Effector memory CD4-positive, alpha-beta T cell (primary cell): ENCODE measurements at regions not wholly inside any gene's neighbourhood (a gene's known extent, or its start where the extent isn't known, plus 50 kb on each side); places are given as distances from the start of the nearest gene placed in this dataset.
"Not testable (repeated sequence)": the region's sequence is repeated elsewhere in the genome, so short reads cannot be mapped to it uniquely, and the experiment has no call there.

Experiments used
- DNase-seq, 3 donors: peaks; one replicate each; pipeline ENCODE4 v3.0.0-alpha.2; 2020
- H3K27ac ChIP-seq: 2 replicates; pipeline ENCODE4 v1.7.0; 2013; ENCODE audit warnings: mild to moderate bottlenecking, low read length, moderate library complexity; ENCODE audit not compliant: insufficient read depth, poor library complexity, severe bottlenecking
- H3K27me3 ChIP-seq: replicated peaks from 2 replicates; pipeline ENCODE4 v1.7.0; 2013; ENCODE audit warnings: mild to moderate bottlenecking, low read length; ENCODE audit not compliant: insufficient read depth, control insufficient read depth, poor library complexity, severe bottlenecking
- H3K36me3 ChIP-seq: 2 replicates; pipeline ENCODE4 v1.7.0; 2013; ENCODE audit warnings: mild to moderate bottlenecking, low read length, moderate library complexity; ENCODE audit not compliant: control insufficient read depth, insufficient read depth
- H3K4me1 ChIP-seq: 2 replicates; pipeline ENCODE4 v1.7.0; 2013; ENCODE audit warnings: low read length, mild to moderate bottlenecking; ENCODE audit not compliant: control insufficient read depth, insufficient read depth, poor library complexity, severe bottlenecking
- H3K4me3 ChIP-seq: 2 replicates; pipeline ENCODE4 v1.7.0; 2013; ENCODE audit warnings: low read length, low read depth, mild to moderate bottlenecking; ENCODE audit not compliant: insufficient read depth, poor library complexity, severe bottlenecking
- H3K9me3 ChIP-seq: 2 replicates; pipeline ENCODE4 v1.7.0; 2013; ENCODE audit warnings: mild to moderate bottlenecking, low read length, moderate library complexity; ENCODE audit not compliant: control insufficient read depth

GRCh38 chr2:111301677-111302076, 181.0 kb downstream of the BCL2L11 start:
- H3K36me3 ChIP-seq, H3K9me3 ChIP-seq, H3K27me3 ChIP-seq, H3K27ac ChIP-seq, DNase-seq, H3K4me3 ChIP-seq, H3K4me1 ChIP-seq: not testable (repeated sequence)

- H3K4me1 ChIP-seq, H3K27ac ChIP-seq, H3K4me3 ChIP-seq, DNase-seq, H3K27me3 ChIP-seq, H3K36me3 ChIP-seq, H3K9me3 ChIP-seq: not testable (repeated sequence)
Measured at GRCh38 chr2:111302397-111303218, 181.9 kb downstream of the BCL2L11 start.

- DNase-seq, H3K4me1 ChIP-seq, H3K27me3 ChIP-seq, H3K9me3 ChIP-seq, H3K27ac ChIP-seq, H3K4me3 ChIP-seq, H3K36me3 ChIP-seq: not testable (repeated sequence)
Measured at GRCh38 chr2:111307302-111307701, 186.6 kb downstream of the BCL2L11 start.

GRCh38 chr2:111309231-111310075, 188.7 kb downstream of the BCL2L11 start:
- DNase-seq, result not testable (repeated sequence)

GRCh38 chr2:111310395-111310794, 189.7 kb downstream of the BCL2L11 start:
- H3K36me3 ChIP-seq, H3K4me1 ChIP-seq, H3K4me3 ChIP-seq, H3K27ac ChIP-seq, DNase-seq, H3K9me3 ChIP-seq, H3K27me3 ChIP-seq: not testable (repeated sequence)

More at GRCh38 chr2:111309231-111310075, 188.7 kb downstream of the BCL2L11 start:
- H3K4me3 ChIP-seq, H3K4me1 ChIP-seq, H3K36me3 ChIP-seq, H3K27me3 ChIP-seq, H3K27ac ChIP-seq, H3K9me3 ChIP-seq: not testable (repeated sequence)

- not testable (repeated sequence) for H3K4me1 ChIP-seq, DNase-seq, H3K4me3 ChIP-seq, H3K27me3 ChIP-seq, H3K9me3 ChIP-seq, H3K36me3 ChIP-seq, H3K27ac ChIP-seq
Measured at GRCh38 chr2:111311568-111311967, 190.9 kb downstream of the BCL2L11 start.

- DNase-seq, H3K4me3 ChIP-seq, H3K27ac ChIP-seq, H3K4me1 ChIP-seq, H3K9me3 ChIP-seq, H3K27me3 ChIP-seq, H3K36me3 ChIP-seq: not testable (repeated sequence)
Measured at GRCh38 chr2:111312897-111313607, 192.3 kb downstream of the BCL2L11 start.

GRCh38 chr2:111313711-111314110, 193.0 kb downstream of the BCL2L11 start:
- H3K36me3 ChIP-seq, H3K27ac ChIP-seq, DNase-seq, H3K4me3 ChIP-seq, H3K4me1 ChIP-seq, H3K9me3 ChIP-seq, H3K27me3 ChIP-seq: not testable (repeated sequence)

- H3K27ac ChIP-seq, H3K9me3 ChIP-seq, H3K36me3 ChIP-seq, H3K4me1 ChIP-seq, H3K27me3 ChIP-seq, DNase-seq, H3K4me3 ChIP-seq: not testable (repeated sequence)
Measured at GRCh38 chr2:111315188-111315917, 194.6 kb downstream of the BCL2L11 start.
